ENCODE measurements at regions not wholly inside any gene's neighbourhood (a gene's known extent, or its start where the extent isn't known, plus 50 kb on each side); places are given as distances from the start of the nearest gene placed in this dataset.

DNA sequence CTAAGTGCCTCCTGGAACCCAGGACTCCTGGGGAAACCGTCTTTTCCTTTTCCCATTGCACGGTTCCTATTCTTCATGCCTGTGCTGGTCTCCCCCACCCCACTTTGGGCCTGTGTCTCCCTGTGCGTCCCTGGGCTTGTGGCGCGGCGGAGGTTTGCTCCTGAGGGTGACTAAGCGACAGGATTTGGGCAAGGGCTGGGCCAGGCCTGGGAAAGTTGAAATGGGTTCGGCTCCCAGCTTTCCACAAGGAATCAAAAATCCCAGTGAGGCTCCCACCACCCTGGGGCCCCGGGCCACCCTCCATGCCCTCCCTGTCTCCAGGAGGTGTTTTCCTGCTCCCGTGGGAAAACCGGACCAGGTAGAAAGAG lies 197.6 kb downstream of the NDUFA10 start:
- TF ChIP-seq FOXP2 (optimal IDR thresholded peaks at IDR 0.05; ENCODE audit: borderline replicate concordance, extremely low read depth, extremely low read length, insufficient read depth): no peak
- no peak for TF ChIP-seq SIN3A (IDR thresholded peaks at IDR 0.05; ENCODE audit: borderline replicate concordance, insufficient read depth, low read length)
- no peak for TF ChIP-seq TAF1 (IDR thresholded peaks at IDR 0.05; ENCODE audit: borderline replicate concordance, insufficient read depth, low read length)
- no peak for TF ChIP-seq POLR2AphosphoS5 (IDR thresholded peaks at IDR 0.05; ENCODE audit: low read depth, low read length)
- TF ChIP-seq, protein P1, sequence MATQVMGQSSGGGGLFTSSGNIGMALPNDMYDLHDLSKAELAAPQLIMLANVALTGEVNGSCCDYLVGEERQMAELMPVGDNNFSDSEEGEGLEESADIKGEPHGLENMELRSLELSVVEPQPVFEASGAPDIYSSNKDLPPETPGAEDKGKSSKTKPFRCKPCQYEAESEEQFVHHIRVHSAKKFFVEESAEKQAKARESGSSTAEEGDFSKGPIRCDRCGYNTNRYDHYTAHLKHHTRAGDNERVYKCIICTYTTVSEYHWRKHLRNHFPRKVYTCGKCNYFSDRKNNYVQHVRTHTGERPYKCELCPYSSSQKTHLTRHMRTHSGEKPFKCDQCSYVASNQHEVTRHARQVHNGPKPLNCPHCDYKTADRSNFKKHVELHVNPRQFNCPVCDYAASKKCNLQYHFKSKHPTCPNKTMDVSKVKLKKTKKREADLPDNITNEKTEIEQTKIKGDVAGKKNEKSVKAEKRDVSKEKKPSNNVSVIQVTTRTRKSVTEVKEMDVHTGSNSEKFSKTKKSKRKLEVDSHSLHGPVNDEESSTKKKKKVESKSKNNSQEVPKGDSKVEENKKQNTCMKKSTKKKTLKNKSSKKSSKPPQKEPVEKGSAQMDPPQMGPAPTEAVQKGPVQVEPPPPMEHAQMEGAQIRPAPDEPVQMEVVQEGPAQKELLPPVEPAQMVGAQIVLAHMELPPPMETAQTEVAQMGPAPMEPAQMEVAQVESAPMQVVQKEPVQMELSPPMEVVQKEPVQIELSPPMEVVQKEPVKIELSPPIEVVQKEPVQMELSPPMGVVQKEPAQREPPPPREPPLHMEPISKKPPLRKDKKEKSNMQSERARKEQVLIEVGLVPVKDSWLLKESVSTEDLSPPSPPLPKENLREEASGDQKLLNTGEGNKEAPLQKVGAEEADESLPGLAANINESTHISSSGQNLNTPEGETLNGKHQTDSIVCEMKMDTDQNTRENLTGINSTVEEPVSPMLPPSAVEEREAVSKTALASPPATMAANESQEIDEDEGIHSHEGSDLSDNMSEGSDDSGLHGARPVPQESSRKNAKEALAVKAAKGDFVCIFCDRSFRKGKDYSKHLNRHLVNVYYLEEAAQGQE (IDR thresholded peaks at IDR 0.05; ENCODE audit: insufficient read depth in 1 of 2, low read depth in 2 of 2, low read length in 2 of 2): no peak

DNA sequence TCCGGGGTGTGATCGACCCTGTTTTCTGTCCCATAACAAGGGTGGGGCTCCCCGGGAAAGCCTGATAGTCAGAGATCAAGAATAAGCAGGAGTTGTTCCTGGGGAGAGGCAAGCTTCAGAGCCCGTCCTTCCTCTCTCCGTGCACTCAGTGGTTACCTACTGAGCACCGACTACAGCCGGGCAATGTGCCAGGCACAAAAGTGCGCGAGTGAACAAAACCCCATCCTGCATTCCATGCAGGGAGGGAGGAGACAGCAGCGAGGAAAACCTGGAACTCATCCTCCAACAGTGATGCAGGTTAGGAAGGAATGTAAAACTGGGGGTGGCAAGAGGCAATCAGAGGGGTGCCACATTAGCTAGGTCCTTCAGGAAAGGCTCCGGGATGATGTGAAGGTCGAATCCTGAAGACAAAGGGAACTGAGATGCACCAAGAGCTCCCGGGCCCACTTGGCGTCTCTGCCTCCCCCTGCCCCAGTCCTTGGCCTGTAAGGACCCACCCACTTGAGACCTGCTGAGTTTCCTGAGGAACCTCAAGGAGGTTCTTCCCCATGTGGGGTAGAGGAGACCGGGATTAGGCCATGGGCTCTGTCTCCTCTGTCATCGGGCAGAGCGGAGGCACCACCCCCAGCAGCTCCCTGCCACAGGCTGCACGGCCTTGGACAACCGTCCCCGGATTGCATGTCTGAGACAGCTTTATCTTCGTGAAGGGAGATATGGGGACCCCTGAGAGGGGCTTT lies 198.2 kb downstream of the NDUFA10 start:
- no peak for TF ChIP-seq POLR2AphosphoS5 (IDR thresholded peaks at IDR 0.05; ENCODE audit: low read depth, low read length)
- no peak for TF ChIP-seq FOXP2 (optimal IDR thresholded peaks at IDR 0.05; ENCODE audit: borderline replicate concordance, extremely low read depth, extremely low read length, insufficient read depth)
- TF ChIP-seq SIN3A (IDR thresholded peaks at IDR 0.05; ENCODE audit: borderline replicate concordance, insufficient read depth, low read length): no peak
- TF ChIP-seq, protein P1 (IDR thresholded peaks at IDR 0.05; ENCODE audit: insufficient read depth in 1 of 2, low read depth in 2 of 2, low read length in 2 of 2): no peak
- TF ChIP-seq TAF1 (IDR thresholded peaks at IDR 0.05; ENCODE audit: borderline replicate concordance, insufficient read depth, low read length): no peak

DNA sequence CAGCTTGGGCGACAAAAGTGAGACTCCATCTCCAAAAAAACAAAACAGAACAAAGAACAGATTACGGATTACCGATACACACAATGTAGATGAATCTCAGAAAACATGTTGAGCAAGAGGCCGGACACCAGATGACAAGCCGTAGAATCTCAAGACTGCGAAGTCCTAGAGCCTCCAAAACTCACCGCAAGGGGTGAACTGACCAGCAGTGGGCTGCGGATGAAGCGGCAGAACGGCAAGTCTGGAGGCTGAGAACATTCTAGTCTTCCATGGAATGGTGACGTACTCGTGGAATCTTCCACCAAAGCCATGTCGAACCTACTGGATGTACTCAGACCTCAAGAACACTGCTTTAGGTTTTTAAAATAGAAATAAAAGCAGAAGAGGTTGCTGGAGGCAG lies 198.8 kb downstream of the NDUFA10 start:
- TF ChIP-seq TAF1 (IDR thresholded peaks at IDR 0.05; ENCODE audit: borderline replicate concordance, insufficient read depth, low read length) (no peak), FOXP2 (optimal IDR thresholded peaks at IDR 0.05; ENCODE audit: borderline replicate concordance, extremely low read depth, extremely low read length, insufficient read depth) (no peak), SIN3A (IDR thresholded peaks at IDR 0.05; ENCODE audit: borderline replicate concordance, insufficient read depth, low read length) (no peak), POLR2AphosphoS5 (IDR thresholded peaks at IDR 0.05; ENCODE audit: low read depth, low read length) (no peak)
- TF ChIP-seq, protein P1 (IDR thresholded peaks at IDR 0.05; ENCODE audit: insufficient read depth in 1 of 2, low read depth in 2 of 2, low read length in 2 of 2): no peak

DNA sequence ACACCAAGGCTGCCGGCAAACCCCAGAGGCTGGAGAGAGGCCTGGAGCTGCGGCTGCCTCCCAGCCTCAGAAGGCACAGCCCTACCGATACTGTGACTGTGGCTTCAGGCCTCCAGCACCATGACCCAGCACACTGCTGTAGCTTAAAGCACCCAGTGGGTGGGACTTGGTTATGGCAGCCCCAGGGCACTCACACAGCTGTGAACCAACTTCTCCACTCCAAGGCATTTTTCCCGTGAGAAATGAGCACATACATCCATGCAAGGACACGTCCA lies 199.5 kb downstream of the NDUFA10 start:
- TF ChIP-seq TAF1 (IDR thresholded peaks at IDR 0.05; ENCODE audit: borderline replicate concordance, insufficient read depth, low read length) (no peak), FOXP2 (optimal IDR thresholded peaks at IDR 0.05; ENCODE audit: borderline replicate concordance, extremely low read depth, extremely low read length, insufficient read depth) (no peak), SIN3A (IDR thresholded peaks at IDR 0.05; ENCODE audit: borderline replicate concordance, insufficient read depth, low read length) (no peak), POLR2AphosphoS5 (IDR thresholded peaks at IDR 0.05; ENCODE audit: low read depth, low read length) (no peak)
- TF ChIP-seq, protein P1 (IDR thresholded peaks at IDR 0.05; ENCODE audit: insufficient read depth in 1 of 2, low read depth in 2 of 2, low read length in 2 of 2): no peak
